Inferior parietal cortex (tissue), 1 donor: ENCODE measurements at regions not wholly inside any gene's neighbourhood (a gene's known extent, or its start where the extent isn't known, plus 50 kb on each side); places are given as distances from the start of the nearest gene placed in this dataset.

ENCODE experiments used
- DNase-seq: peaks from one replicate; pipeline ENCODE4 v3.0.0-alpha.2; 2016; ENCODE audit errors: extremely low spot score

DNA sequence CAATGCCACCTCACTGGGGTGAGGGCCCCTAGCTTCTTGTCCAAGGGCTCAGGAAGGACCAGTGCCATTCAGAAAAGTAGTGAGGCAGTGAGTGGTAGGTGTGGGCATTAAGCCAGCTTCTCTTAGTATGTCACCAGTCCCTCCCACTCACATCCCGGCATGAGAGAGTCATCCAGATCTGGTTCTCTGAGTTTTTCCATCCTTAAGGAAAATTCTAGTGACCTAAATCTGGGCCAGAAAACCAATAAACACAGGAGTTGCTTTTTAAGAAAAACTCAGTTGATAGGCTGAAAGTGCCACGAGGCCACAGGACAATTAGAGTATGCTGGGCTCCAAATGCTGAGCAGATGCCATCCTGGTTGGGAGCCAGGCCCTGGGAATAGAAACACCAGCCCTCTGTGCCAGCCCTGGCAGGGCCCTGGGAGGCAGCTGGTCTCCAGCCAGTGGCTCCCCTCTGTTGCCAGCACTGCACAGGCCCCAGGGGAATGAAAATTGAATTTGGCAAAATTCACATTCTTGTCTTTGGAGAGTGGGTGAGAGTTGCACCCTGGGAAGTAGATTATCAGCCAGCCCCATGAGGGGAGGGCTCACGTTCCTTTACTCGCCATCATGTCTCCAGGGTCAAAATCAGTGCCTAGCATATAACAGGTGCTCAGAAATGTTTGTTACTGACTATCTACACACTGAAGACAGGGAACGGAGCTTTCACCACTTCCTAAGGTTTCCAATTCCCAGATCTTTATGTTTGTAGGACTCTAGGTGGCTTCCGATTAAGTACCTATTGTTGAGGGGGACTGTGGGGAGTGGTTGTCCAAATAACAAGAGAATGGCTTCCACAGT is 52.8 kb downstream of the FAM43A start:
- DNase-seq, result peak; percentile 82

DNA sequence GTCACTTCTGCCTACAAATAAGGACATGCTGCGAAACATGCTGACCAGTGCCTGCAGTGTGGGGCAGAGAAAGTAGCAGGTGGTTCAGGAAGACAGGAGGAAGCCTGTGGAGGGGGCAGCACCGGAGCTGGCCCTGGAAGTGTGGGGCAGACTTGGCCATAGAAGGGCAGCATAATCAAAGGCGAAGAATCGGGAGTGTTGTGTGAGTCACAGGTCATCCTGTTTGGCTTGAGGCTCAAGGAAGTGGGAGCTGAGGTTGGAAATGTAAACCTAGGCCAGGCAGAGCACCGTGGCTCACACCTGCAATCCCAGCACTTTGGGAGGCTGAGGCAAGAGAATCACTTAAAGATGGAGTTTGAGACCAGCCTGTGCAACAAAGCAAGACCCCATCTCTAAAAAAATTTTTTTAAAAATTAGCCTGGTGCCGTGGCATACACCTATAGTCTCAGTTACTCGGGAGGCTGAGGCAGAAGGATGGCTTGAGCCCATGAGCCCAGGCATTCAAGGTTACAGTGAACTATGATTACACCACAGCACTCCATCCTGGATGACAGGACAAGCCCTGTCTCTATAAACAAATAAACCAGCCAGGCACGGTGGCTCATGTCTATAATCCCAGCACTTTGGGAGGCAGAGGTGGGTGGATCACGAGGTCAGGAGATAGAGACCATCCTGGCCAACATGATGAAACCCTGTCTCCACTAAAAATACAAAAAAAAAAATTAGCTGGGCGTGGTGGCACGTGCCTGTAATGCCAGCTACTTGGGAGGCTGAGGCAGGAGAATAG is 54.0 kb downstream of the FAM43A start:
- DNase-seq, result no peak

DNA sequence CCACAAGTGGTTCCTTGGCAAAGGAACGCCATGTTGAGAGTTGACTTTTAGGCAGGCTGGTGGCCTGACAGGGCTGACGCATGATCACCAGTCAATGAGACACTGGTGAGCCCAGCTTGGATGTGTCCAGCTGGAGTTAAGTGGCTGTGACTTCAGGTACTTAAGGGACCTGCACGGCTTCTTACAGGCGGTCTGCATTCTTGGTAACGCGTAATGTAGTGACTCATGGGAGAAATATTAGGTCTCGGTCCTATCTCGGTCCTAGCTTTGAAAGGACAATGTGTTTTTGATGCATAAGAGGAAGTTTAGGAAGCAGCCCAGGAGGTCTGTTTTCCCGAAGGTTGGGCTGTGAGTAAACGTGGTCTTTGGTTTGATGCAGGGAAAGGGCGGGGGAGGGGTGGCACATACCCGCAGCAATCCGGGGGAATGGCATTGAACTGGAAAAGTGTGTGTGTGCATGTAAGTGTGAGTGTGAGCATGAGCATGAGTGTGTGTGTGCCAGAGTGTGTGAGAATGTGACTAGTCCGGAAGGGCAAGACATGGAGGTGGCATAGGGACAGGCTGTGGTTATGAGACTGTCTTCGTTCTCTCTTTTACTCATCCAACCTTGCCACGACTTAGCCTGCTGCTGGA is 55.3 kb downstream of the FAM43A start:
- no peak for DNase-seq

DNA sequence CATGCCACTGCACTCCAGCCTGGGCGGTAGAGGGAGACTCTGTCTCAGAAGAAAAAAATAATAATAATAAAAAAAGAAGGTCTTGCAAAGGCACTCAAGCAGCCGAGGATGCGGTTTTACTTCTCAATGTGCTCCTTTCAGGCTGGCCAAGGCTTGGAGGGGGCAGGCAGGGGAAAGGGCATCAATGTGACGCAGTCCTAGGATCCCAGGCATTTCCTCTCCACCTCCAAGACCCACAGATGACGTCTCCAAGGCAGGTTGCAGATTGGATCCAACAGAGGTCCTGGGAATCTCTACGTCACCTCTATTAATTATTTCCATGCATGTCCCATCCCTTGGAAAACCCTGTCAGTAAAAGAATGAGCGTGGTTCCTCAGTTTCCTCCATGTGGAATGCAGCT is 56.2 kb downstream of the FAM43A start:
- DNase-seq, result no peak

DNA sequence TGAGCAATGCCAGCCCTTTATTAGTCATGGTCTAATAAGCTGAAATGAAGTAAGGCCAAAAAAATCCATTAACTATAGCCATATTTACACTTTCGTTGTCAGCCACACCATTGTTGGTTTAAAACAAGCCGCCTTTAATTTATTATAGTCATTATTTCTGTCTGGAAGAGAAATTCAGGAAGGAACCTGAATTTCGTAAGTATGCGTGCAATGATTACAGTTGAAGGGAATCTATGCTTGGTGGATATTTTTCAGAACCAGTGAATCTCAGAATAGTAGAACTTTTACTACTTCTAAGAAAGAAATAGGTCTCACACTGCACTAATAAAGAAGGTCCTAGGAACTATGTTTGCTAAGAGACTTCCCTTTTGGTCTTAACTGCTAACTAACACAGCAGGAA is 59.1 kb downstream of the FAM43A start:
- no peak for DNase-seq

DNA sequence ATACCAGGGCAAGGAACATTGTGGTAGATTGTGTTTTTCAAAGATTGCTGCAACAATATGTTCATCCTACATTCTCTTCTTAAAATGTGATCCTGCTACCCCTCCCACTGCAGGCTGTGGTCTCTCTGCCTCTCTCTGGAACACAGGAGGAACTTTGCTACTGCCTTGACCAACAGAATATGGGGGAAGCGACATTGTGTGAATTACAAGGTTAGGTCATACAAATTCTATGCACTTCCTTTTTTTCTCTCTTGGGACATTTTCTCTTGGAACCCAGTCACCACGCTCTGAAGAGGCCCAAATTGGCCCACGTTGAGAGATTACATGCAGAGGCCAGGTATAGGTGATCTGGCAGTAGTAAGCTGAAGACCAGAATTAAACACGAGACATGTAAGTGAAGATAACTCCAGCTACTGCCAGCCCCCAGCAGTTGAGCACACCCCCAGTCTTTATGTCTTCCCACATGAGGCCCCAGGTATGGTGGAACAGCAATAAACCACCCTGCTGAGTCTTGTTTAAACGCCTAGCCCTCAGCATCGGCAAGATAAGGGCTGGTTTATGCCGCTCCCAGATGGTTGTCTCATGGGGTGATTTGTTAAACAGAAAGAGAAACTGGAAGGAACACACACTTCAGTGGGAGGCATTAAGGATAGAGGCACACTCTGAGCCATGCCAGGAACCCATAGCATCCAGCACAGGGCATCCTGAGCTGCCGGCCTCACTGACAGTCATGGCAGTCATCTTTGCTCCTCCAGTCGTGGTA is 59.9 kb downstream of the FAM43A start:
- no peak for DNase-seq

DNA sequence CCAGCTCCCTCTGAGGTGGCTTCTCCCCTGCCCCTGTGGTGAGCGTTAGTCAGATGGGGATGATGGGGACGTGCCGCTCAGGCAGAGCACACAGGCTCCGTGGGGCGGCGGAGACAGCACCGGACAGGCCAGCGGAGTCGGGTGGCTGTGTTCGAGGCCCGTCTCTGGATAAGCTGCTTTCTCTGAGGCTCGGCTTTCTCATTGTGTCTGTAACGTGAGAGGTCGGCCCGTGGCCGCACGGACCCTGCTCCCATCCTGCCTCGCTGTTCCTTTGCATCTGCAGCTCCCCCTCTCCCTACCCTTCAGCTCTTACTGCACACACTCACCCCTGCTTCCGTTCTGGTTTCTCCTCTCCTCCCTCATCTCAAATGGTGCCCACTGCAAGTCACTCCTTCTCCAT is 62.5 kb downstream of the FAM43A start:
- DNase-seq, result no peak

DNA sequence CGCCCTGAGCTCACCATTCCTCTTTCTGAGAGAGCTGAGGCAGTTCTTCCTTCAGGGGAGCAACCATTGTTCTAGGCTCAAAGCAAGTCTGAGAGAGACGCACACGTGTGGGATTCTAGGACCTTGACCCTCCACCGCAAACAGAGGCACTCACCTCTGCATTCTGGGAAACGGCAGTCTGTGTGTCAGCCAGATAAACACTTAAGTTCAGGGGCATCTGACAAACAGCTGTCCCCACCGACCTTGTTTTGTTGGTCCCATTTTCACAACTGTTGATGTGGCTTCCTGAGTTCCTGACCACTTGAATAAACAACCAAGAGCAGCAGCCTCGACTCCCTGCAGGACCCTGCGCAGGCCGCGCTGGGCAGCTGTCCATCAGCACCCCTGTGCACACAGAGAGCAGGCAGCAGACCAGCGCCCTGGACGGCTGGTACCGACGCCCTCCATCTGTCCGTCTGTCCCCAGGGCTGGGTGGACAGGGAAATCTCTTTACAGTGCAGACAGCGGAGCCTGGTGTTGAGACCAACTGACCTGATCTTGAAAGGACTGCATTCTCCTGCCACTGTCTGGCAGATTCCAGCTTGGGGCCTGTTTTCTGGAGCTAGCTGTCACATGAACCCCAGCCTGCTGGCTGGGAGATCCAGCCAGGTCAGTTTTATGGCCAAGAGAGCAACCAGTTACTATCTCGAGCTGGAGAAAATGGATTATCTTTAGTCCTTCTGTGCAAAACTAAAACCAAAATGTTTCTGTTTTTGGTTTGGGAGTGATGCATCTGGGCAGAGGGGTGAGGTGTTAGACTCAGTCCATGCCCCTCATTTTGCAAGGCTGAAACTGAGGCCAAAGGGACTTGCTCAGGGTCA is 64.2 kb downstream of the FAM43A start:
- no peak for DNase-seq

DNA sequence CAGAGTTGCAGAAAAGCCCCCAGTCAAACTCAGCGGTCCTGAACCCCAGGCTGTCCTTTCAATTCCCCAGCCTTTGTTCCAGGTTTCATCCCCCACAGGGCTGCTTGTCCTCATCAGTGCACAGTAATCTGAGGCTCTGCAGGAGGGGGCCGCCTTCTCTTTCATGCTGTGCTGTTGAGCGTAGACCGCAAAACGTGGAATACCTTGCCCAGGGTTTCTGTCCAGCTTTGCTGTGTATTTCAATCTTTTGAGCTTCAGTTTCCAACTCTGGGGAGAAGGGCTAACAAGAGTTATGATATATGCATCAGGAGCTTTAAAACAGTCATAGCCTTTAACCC is 64.8 kb downstream of the FAM43A start:
- DNase-seq, result no peak

DNA sequence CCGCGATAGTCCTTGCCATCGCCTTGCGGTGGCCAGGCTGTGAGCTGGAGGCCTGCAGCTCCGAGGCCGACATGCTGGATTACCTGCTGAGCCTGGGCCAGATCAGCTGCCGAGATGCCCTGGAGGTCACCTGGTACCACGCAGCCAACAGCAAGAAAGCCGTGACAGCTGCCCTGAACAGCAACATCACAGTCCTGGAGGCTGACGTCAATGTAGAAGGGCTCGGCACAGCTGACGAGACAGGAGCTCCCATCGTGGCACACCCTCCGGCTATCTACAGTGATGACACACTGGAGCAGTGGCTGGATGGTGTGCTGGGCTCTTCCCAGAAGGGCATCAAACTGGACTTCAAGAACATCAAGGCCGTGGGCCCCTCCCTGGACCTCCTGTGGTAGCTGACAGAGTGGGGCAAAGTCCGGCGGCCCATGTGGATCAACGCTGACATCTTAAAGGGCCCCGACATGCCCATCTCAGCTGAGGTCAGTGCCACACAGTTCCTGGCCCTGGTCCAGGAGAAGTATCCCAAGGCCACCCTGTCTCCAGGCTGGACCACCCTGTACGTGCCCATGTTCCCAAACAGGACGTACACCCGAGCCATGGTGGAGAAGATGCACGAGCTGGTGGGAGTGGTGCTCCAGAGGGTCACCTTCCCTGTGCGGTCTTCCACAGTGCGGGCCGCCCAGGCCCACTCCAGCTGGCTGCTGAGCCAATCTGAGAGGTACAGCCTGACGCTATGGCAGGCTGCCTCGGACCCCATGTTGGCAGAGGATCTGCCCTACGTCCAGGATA is 70.2 kb downstream of the FAM43A start:
- DNase-seq, result no peak

DNA sequence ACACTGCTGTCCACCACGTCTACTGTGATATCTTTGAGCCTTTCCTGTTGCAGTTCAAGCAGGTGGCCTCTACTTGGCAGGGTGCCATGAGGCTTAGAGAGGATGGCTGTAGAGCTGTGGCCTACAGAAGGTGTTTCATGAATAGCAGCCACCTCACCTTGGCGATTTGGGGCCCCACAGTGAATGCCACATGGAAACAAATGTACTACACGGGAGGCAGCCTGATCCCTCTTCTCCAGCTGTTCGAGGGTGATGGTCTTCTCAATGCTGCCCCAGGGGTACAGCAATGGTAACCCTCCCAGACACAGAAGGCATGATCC is 70.7 kb downstream of the FAM43A start:
- DNase-seq, result no peak

DNA sequence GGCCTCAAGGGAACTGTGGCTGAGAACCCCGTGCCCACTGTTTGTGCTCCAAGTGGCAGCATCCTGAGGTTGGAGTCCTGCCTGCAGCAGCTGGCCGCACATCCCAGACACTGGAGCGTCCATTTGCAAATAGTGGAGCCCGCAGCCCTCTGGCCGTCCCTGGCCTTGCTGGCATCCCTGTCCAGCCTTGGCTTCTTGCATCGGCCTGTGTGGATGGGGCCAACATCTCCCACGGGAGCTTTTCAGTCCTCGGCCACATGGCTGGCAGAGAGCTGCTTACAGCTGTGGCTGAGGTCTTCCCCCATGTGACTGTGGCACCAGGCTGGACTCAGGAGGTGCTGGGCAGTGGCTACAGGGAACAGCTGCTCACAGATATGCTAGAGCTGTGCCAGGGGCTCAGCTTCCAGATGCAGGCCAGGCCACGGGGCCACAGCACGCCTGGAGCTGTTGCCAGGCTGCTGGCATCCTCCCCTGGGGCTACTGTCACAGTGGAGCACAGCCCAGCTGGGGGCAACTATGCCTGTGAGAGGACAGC is 71.2 kb downstream of the FAM43A start:
- DNase-seq, result peak; percentile 77

DNA sequence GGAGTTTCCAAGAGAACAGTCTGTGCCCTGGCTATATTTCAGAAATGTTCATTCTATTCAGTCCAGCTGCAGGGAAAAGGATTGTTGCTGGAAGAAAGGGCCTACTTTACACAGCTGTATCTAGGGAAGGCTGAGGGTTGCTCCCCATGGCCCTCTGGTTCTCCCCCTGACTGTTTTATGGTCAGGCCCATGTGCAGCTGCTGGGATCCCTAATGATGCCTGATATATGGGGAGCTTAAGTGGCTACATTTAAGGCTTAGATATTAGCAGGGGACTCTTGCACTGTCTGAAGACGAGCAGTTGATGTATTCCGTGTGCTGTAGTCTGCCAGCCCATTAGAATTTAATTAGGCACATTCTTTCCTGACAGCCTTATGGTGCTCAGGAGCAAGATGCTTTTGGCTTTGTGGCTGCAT is 72.0 kb downstream of the FAM43A start:
- no peak for DNase-seq

DNA sequence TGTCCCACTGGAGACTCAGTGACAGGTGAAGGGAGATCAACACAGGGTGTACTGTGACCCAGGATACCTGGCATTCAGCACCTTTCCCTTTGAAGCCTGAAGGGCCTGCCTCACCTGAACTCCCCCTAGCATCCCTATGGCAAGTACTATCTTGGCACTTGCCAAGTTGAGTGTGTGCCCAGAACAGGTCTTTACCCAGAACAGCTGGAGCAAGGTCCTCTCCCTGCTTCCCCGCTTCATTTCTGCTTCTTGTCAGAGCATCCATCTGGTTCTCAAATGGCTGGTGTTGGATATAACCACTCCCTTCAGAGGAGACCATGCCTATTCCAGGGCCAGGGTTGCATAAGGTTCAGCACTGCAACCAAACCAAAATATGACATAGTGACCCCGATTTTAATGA is 73.0 kb downstream of the FAM43A start:
- no peak for DNase-seq

DNA sequence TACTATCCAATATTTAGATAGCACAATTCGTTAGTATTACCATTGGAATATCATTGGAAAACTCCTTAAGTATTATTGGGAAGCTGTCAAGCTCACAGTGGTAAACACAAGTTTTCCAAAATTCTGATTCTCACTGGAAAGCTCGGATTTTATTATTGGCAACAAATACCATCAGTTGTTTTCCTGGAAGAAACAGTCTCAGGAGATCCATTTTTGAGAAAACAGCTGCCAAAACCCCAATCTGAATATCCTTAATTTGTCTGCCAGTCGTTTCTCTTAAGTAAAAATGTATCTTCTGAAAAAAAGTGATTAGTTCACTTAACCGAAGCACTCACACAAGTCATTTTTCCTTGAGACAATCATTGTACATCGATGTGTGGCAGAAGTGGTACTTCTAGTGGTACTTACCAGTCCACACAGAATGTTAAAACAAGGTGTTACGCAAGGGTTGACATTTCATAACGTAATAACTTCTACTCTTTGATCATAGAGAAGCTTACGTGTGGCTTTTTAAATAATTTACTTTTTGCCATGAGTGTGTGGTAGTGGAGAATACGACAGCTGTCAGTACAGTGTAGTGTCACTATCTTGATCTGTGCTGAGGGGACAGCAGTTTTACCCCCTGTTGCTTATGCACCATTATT is 74.9 kb downstream of the FAM43A start:
- DNase-seq, result no peak

DNA sequence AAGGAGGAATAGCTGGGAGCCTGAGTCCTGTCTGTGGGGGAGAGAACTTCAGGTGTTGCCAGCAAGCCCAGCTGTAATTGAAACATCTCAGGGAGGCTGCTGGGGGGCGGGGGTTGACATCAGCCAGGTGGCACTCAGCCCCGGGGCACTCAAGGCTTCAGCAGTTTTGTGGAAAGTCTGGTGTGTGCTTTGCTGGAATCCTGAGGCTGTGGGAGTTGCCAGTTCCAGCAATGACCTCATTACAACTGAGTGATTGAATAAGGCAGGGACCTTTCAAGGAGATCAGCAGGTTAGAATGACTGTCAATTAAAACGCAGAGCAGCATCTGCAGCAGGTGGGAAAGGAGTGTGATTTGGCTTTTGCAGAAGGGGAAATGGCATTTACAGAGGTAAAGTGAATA is 75.7 kb downstream of the FAM43A start:
- DNase-seq, result no peak

DNA sequence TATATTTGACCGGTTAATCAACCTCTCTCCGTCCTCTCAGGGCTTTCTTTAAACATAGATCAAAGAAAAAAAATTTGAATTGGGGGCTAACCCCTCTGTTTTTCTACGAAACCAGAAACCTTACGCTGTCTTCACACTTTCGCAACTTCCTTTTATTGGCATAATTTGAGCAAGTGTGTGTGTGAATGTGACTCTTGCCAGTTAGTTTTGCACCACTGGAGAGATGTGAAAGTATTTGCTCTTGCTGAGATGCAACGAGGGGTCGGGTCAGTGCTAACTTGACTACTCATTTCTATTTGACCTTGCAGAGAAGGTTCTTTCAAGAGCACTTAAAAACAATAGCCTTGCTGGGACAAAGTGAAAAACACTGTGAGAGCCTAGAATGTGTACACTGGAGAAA is 81.2 kb downstream of the FAM43A start:
- no peak for DNase-seq

DNA sequence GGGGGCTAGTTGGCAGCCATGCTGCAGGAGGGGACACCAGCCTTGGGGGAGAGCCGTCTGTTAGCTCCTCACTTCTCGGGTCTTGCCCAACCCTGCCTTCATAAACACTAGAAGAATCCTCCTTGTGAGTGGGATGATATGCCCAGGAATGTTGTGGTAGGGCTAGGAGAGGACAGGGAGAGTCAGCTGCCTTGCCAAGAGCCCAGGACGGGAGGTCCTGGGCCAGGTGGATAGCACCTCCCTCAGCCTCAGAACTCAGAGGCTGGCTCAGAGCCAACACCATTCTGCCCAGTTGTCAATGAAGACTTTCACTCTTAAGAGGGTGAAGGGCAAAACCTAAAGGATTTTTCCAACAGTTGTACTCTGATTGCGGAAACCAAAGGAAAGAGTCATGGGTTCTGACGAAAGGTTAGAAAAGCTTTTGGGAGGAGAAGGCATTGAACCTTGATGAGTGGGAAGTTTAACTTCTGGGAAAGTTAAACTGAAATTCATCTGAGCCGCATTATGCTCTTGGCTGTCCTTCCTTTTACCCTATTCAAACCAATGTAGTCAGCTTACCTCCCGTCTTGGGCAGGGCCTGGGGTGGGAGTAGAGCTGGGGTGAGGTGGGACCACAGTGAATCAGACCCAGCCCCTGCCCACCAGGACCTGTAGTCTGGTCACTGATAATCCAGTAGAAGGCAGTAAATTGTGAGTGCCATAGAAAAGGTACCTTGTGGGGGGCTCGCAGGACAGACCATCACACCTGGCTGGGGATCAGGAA is 81.9 kb downstream of the FAM43A start:
- no peak for DNase-seq

DNA sequence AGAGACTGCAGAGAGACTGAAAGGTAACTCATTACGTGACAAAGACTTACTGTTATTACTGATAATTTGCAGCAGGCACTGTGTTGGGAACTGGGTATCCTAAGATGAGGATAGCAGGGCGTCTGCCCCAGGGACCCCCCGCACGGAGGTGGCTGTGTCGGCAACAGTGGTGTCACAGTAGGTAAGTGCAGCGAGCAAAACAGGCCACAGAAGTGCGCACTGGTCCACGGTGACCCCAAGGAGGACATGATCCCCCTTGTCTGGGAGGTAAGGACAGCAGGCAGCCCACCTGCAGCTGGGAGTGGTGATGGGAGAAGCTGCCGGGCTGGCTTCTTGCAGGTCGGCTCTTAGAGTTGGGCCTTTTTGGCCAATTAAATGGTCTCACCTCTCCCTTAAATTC is 82.9 kb downstream of the FAM43A start:
- DNase-seq, result no peak
